HEK293T (cell line): ENCODE measurements at regions not wholly inside any gene's neighbourhood (a gene's known extent, or its start where the extent isn't known, plus 50 kb on each side); places are given as distances from the start of the nearest gene placed in this dataset.

Source experiments
- CTCF ChIA-PET: fragments of 350-600 bp; formaldehyde crosslinking; extraction: SDS; loops from one replicate; lab custom pipeline; 2021; ENCODE audit warnings: antibody characterized with exemption, inconsistent platforms; lab: Yijun Ruan, JAX
- POLR2A ChIA-PET: fragments of 350-600 bp; formaldehyde crosslinking; extraction: SDS; loops from one replicate; lab custom pipeline; 2020; ENCODE audit warnings: antibody characterized with exemption, inconsistent platforms; lab: Yijun Ruan, JAX
- DNase-seq: peaks from one replicate; pipeline ENCODE4 v3.0.0; 2012; ENCODE audit warnings: mixed read lengths; ENCODE audit errors: extremely low spot score
- ARNT ChIP-seq: fragments of 450-650 bp; IDR thresholded peaks from 2 replicates; pipeline ENCODE4 v1.6.1; 2017; ENCODE audit warnings: mild to moderate bottlenecking
- BHLHE40 ChIP-seq: fragments of 450-650 bp; IDR thresholded peaks from 2 replicates; pipeline ENCODE4 v1.6.1; 2016; ENCODE audit warnings: mild to moderate bottlenecking, moderate library complexity, borderline replicate concordance
- CTBP1 ChIP-seq: fragments of 450-650 bp; IDR thresholded peaks from 2 replicates; pipeline ENCODE4 v1.6.1; 2016; ENCODE audit warnings: borderline replicate concordance
- ELF4 ChIP-seq: fragments of 450-650 bp; IDR thresholded peaks from 2 replicates; pipeline ENCODE4 v1.6.1; 2017; ENCODE audit warnings: antibody characterized with exemption
- FOXA1 ChIP-seq: fragments of 450-650 bp; IDR thresholded peaks from 2 replicates; pipeline ENCODE4 v1.6.1; 2016; ENCODE audit warnings: mild to moderate bottlenecking
- FOXK2 ChIP-seq: fragments of 450-650 bp; IDR thresholded peaks from 2 replicates; pipeline ENCODE4 v1.6.1; 2016; ENCODE audit warnings: mild to moderate bottlenecking
- FOXM1 ChIP-seq: fragments of 450-650 bp; IDR thresholded peaks from 2 replicates; pipeline ENCODE4 v1.6.1; 2017; ENCODE audit warnings: mild to moderate bottlenecking, borderline replicate concordance
- HDGF ChIP-seq: fragments of 450-650 bp; IDR thresholded peaks from 2 replicates; pipeline ENCODE4 v1.6.1; 2017; ENCODE audit warnings: antibody characterized with exemption, borderline replicate concordance
- L3MBTL2 ChIP-seq: fragments of 450-650 bp; conservative IDR thresholded peaks from 2 replicates; pipeline ENCODE4 v1.6.1; 2016; ENCODE audit warnings: mild to moderate bottlenecking
- LEF1 ChIP-seq: fragments of 450-650 bp; IDR thresholded peaks from 2 replicates; pipeline ENCODE4 v1.6.1; 2017; ENCODE audit warnings: mild to moderate bottlenecking, borderline replicate concordance
- NFRKB ChIP-seq: fragments of 450-650 bp; IDR thresholded peaks from 2 replicates; pipeline ENCODE4 v1.6.1; 2016; ENCODE audit warnings: mild to moderate bottlenecking, moderate library complexity
- SP1 ChIP-seq: fragments of 450-650 bp; IDR thresholded peaks from 2 replicates; pipeline ENCODE4 v1.6.1; 2017
- SUZ12 ChIP-seq: fragments of 450-650 bp; IDR thresholded peaks from 2 replicates; pipeline ENCODE4 v1.6.1; 2016; ENCODE audit warnings: mild to moderate bottlenecking
- TARDBP ChIP-seq: fragments of 450-650 bp; IDR thresholded peaks from 2 replicates; pipeline ENCODE4 v1.6.1; 2016
- ZNF384 ChIP-seq: fragments of 450-650 bp; IDR thresholded peaks from 2 replicates; pipeline ENCODE4 v1.6.1; 2016
- TF ChIP-seq, protein P1 (sequence below): fragments of 450-650 bp; IDR thresholded peaks from 2 replicates; pipeline ENCODE4 v1.6.1; 2016

DNA sequence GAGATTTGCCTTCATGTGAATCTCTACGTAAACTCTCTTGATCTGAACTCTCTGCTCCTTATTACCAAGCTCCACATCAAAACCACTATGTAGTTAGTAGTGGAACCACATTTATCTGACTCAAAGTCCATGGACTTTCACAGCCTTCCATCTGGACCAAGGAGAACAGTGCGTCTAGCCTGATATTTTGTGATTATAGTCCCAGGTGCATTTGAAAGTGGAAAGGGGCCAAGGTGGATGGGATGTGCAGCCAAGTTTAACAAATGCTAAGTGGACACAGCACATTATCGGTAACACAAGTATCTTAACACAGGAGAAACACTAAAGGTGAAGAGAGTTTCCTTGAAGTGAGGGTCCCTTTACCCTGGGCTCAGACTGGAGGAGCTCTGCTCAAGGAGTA, 281.2 kb upstream of the SGK1 start:
- POLR2A ChIA-PET: interaction anchor here (0.6 kb wide), 1 partner anchor 481 kb away, joined by 3 read pairs; no protein-coding TSS in a partner anchor

DNA sequence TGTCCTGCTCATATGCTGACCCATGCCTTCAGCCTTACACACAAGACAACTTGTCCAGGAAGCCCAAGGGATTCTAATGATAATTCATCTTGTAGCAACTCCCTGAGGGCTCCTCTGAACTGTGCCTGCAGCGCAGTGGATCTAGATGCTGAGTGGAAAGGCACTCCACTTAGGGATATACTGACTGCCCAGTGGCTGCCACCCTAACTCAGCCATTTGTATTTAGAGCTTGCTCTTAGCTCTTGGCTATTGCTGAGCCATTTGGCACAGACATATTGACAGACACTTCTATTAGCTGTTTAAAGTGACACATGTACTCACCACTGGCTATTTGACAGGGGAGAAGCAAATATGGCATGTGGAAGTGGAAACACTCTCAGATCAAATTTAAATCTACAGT, 278.3 kb upstream of the SGK1 start:
- CTCF ChIA-PET: no interaction called here
- no peak for DNase-seq
- no peak for TF ChIP-seq LEF1
- TF ChIP-seq, protein P1, sequence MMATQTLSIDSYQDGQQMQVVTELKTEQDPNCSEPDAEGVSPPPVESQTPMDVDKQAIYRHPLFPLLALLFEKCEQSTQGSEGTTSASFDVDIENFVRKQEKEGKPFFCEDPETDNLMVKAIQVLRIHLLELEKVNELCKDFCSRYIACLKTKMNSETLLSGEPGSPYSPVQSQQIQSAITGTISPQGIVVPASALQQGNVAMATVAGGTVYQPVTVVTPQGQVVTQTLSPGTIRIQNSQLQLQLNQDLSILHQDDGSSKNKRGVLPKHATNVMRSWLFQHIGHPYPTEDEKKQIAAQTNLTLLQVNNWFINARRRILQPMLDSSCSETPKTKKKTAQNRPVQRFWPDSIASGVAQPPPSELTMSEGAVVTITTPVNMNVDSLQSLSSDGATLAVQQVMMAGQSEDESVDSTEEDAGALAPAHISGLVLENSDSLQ: no peak
- no peak for TF ChIP-seq SUZ12
- no peak for TF ChIP-seq NFRKB
- no peak for TF ChIP-seq CTBP1
- no peak for TF ChIP-seq L3MBTL2
- no peak for TF ChIP-seq HDGF
- TF ChIP-seq ZNF384: no peak
- no peak for TF ChIP-seq SP1
- TF ChIP-seq TARDBP: no peak
- TF ChIP-seq FOXK2: no peak
- TF ChIP-seq BHLHE40: no peak
- no peak for TF ChIP-seq ARNT
- no peak for TF ChIP-seq ELF4
- POLR2A ChIA-PET: no interaction called here

More for the DNA sequence above, 281.2 kb upstream of the SGK1 start:
- no peak for DNase-seq
- CTCF ChIA-PET: no interaction called here
- TF ChIP-seq BHLHE40 (no peak), ZNF384 (no peak), FOXM1 (no peak), SUZ12 (no peak)
- TF ChIP-seq, protein P1: no peak

DNA sequence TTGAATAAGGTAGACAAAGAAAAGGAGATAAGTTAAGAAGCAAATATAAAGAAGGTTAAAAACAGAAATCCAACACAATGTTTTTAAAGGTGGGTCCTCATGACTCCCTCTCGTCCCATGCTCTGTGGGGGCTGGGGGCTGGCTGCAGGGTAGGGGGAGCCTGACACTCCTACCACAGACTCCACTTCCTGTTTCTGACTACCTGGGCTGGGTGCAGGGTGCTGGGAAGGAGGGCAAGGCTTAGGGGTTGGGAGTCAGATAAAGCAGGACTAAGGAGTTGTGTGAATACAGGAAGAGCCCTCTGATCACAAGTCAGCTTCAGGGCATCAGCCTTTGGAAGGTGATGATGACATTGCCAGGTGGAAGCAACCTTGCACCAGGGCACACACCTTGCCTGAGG, 277.0 kb upstream of the SGK1 start:
- ChIA-PET POLR2A (no interaction called here), CTCF (no interaction called here)
- no peak for DNase-seq
- TF ChIP-seq, protein P1: no peak
- no peak for TF ChIP-seq FOXK2
- no peak for TF ChIP-seq SUZ12
- no peak for TF ChIP-seq TARDBP
- TF ChIP-seq FOXA1: no peak
- TF ChIP-seq ELF4: no peak
- no peak for TF ChIP-seq NFRKB
- TF ChIP-seq L3MBTL2: no peak
- TF ChIP-seq CTBP1: no peak
- TF ChIP-seq ZNF384: no peak
- no peak for TF ChIP-seq ARNT
- no peak for TF ChIP-seq SP1
- TF ChIP-seq BHLHE40: no peak
- TF ChIP-seq HDGF: no peak
- no peak for TF ChIP-seq LEF1
- TF ChIP-seq FOXM1: no peak

DNA sequence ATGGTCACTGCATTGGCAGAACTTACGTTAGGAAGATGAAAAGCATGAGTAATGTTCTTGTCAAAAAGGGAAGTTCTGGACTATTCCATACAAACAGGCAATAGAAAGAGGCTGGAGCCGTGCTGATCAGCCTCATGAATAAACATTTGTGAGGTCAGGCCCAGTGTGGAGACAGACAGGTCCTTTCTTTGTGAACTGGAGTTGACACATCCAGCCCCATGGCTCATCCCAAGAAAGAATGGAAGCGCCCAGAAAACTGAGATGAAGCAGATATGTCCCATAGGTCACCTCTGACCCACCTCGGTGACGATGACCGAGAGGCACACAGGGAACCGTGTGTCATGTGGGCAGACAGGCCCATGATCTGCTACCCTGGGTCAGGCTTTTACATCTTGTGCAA, 276.0 kb upstream of the SGK1 start:
- ChIA-PET CTCF (no interaction called here), POLR2A (interaction anchor here (0.7 kb wide), 1 partner anchor 362 kb away, joined by 3 read pairs; no protein-coding TSS in a partner anchor)
- no peak for DNase-seq
- TF ChIP-seq TARDBP (no peak), ARNT (no peak), L3MBTL2 (no peak), FOXA1 (no peak), LEF1 (no peak), CTBP1 (no peak), SUZ12 (no peak), FOXK2 (no peak), NFRKB (no peak), SP1 (no peak), ELF4 (no peak), BHLHE40 (no peak), HDGF (no peak)
- TF ChIP-seq, protein P1: no peak

DNA sequence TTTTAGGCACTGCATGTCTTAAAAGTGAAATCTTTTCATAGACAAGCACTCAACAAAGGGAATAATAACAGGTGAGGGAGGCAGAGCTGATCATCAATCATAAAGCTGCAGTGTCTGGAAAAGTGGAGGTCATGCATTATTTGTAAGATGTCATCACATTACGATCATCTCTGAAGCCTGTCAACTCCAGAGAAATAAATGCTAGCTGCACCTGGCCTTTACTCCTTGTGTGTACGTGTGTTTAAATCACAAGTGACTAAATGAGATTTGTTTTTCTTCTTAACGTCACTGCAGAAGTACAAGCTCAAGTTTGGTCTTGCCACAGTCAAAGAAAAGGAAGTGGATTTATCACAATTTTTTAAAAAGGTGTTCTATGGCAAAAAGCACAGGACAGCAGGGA, 275.5 kb upstream of the SGK1 start:
- CTCF ChIA-PET: interaction anchor here (0.6 kb wide), 1 partner anchor 77 kb away, joined by 3 read pairs; no protein-coding TSS in a partner anchor
- no peak for TF ChIP-seq ELF4
- TF ChIP-seq, protein P1: peak; percentile 65
- DNase-seq: no peak
- POLR2A ChIA-PET: interaction anchor here (0.7 kb wide), 1 partner anchor 363 kb away, joined by 3 read pairs; no protein-coding TSS in a partner anchor

DNA sequence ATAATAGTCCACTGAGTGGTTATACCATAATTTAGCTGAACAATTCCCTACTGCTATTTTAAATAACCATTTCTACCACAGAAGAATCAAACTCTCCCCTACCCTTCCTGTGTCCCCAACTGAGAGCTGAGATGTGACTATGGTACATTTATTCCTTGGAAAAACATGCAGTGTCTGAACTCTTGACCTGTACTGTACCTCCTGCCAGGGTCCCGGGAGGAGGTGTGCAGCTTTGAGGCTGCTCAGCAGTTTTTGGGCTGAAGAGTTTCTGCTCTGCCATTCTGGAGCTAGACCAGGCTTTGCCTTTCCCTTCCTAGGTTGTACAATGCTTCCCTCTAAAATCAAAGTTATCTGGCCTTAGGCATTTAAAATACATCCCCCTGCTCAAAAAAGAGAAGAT, 275.1 kb upstream of the SGK1 start:
- ChIA-PET POLR2A (interaction anchor here (0.7 kb wide), 1 partner anchor 363 kb away, joined by 3 read pairs; no protein-coding TSS in a partner anchor), CTCF (interaction anchor here (0.6 kb wide), 1 partner anchor 77 kb away, joined by 3 read pairs; no protein-coding TSS in a partner anchor)
- no peak for TF ChIP-seq NFRKB
- no peak for TF ChIP-seq ZNF384
- no peak for TF ChIP-seq BHLHE40
- no peak for TF ChIP-seq FOXK2
- no peak for DNase-seq
